MCF 10A (cell line): ENCODE measurements at regions not wholly inside any gene's neighbourhood (a gene's known extent, or its start where the extent isn't known, plus 50 kb on each side); places are given as distances from the start of the nearest gene placed in this dataset.
"Not testable (repeated sequence)": the region's sequence is repeated elsewhere in the genome, so short reads cannot be mapped to it uniquely, and the experiment has no call there.

ENCODE experiments used
- BruUV-seq: library from RNA; stranded (reverse); fragments of 400-500 nt; replicated peaks from 2 replicates; lab custom pipeline; 2021; lab: Mats Ljungman, UMichigan
- CTCF ChIA-PET: fragments of 300-600 bp; sonication (Branson Sonifier 250); formaldehyde crosslinking; extraction: SDS; loops from one replicate; lab custom pipeline; 2021; ENCODE audit warnings: antibody characterized with exemption, inconsistent platforms; lab: Yijun Ruan, JAX
- POLR2A ChIA-PET: fragments of 300-600, 350-650 bp; sonication (Branson Sonifier 250); formaldehyde crosslinking; extraction: SDS; loops from one replicate; lab custom pipeline; 2020; ENCODE audit warnings: antibody characterized with exemption, inconsistent platforms; lab: Yijun Ruan, JAX
- DNase-seq: peaks from one replicate; pipeline ENCODE4 v3.0.0-alpha.2; 2018; ENCODE audit not compliant: unreplicated experiment
- H3K27ac Mint-ChIP-seq: one replicate; pipeline ENCODE4 v1.8.0; 2022; ENCODE audit warnings: mild to moderate bottlenecking, low read depth, mixed read lengths; ENCODE audit not compliant: unreplicated experiment
- H3K27me3 Mint-ChIP-seq: one replicate; pipeline ENCODE4 v1.8.0; 2022; ENCODE audit warnings: mixed read lengths; ENCODE audit not compliant: insufficient read depth, unreplicated experiment
- H3K36me3 Mint-ChIP-seq: one replicate; pipeline ENCODE4 v1.8.0; 2022; ENCODE audit warnings: mild to moderate bottlenecking, moderate library complexity, mixed read lengths; ENCODE audit not compliant: insufficient read depth, unreplicated experiment
- H3K4me1 Mint-ChIP-seq: one replicate; pipeline ENCODE4 v1.8.0; 2022; ENCODE audit warnings: mixed read lengths; ENCODE audit not compliant: insufficient read depth, unreplicated experiment
- H3K4me3 Mint-ChIP-seq: one replicate; pipeline ENCODE4 v1.8.0; 2022; ENCODE audit warnings: mild to moderate bottlenecking, moderate library complexity, mixed read lengths; ENCODE audit not compliant: unreplicated experiment
- H3K9me3 Mint-ChIP-seq: one replicate; pipeline ENCODE4 v1.8.0; 2022; ENCODE audit warnings: mixed read lengths; ENCODE audit not compliant: unreplicated experiment
- intact Hi-C: fragments of 100-400 bp; cut with micrococcal nuclease; formaldehyde crosslinking; loops from 2 replicates; pipeline ENCODE4 v1.14.1; 2022
- TF ChIP-seq, protein P1 (sequence below): fragments of 200-600 bp; IDR thresholded peaks from one replicate; pipeline ENCODE4 v1.8.0; 2022; ENCODE audit warnings: antibody characterized with exemption, mild to moderate bottlenecking; ENCODE audit not compliant: unreplicated experiment

DNA sequence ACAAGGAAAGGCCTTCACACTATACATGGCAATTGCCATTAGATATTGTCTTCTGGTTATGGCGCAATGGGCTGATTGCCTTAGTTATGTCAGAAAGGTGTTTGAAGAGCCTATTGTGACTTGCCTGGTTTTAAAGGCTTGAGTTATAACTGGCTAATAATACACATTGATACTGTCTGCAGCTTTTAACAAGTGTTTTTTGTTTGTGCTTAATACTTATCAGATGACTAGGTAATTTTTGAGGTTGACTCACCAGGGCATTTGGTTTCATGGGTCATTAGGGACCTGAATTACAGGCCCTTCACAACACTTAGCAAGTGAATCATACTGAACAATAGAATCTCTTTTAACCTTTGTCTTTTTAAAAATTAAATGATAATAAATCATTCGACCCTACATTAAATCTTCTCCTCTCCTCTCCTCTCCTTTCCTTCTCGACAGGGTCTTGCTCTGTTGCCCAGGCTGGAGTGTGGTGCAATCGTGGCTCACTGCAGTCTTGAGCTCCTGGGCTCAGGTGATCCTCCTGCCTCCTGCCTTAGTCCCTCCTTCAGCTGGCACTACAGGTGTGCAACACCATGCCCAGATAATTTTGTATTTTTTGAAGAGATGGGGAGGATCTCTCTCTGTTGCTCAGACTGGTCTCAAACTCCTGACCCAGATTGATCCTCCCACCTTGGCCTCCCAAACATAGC, 196.3 kb downstream of the JCAD start:
- H3K27me3 Mint-ChIP-seq: no peaks in the 10 kb centered on the region
- no peak overlapping the region for H3K27ac Mint-ChIP-seq
- DNase-seq: peak; percentile 56
- no peak overlapping the region for H3K4me3 Mint-ChIP-seq
- intact Hi-C loops: no loop called here
- H3K4me1 Mint-ChIP-seq: peaks cover 31% of the 10 kb centered on the region
- ChIA-PET POLR2A (no interaction called here), CTCF (interaction anchor here (0.6 kb wide), 1 partner anchor 140 kb away, joined by 3 read pairs; no protein-coding TSS in a partner anchor)
- no peaks in the 10 kb centered on the region for H3K9me3 Mint-ChIP-seq
- no peaks in the 10 kb centered on the region for H3K36me3 Mint-ChIP-seq
- no TSS peak for BruUV-seq
- TF ChIP-seq, protein P1, sequence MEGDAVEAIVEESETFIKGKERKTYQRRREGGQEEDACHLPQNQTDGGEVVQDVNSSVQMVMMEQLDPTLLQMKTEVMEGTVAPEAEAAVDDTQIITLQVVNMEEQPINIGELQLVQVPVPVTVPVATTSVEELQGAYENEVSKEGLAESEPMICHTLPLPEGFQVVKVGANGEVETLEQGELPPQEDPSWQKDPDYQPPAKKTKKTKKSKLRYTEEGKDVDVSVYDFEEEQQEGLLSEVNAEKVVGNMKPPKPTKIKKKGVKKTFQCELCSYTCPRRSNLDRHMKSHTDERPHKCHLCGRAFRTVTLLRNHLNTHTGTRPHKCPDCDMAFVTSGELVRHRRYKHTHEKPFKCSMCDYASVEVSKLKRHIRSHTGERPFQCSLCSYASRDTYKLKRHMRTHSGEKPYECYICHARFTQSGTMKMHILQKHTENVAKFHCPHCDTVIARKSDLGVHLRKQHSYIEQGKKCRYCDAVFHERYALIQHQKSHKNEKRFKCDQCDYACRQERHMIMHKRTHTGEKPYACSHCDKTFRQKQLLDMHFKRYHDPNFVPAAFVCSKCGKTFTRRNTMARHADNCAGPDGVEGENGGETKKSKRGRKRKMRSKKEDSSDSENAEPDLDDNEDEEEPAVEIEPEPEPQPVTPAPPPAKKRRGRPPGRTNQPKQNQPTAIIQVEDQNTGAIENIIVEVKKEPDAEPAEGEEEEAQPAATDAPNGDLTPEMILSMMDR: no peak

DNA sequence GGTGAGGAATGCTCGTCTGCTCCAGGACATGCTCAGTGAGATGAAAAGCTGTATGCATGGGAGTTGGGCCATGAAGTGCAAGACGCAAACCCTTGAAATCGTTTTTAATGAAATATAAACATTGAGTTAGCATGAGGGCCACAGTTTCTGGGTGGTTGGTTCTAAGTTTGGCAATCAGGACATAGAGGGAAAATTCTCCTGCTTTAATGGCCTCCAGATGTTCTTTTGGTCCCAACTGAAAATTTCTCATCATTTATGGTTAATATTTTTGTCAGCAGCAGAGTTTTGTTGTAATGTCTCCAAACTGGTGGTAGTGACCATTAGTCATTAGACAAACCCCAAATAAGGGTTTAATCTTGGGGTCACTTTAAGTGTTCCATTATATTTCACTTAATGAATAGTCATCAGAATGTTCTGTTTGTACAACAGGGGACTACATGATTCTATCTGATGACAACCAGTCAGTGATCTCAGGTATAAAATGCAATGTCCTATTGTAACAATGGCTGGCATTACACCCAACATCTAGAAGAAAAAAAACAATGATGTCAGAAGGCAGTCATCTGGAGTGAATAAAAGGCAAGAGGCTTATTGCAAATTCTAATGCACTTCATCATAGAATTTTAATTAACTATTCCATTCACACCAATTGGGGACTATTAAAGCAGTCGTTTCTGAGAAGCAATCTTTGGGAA, 197.4 kb downstream of the JCAD start:
- no peaks in the 10 kb centered on the region for H3K27me3 Mint-ChIP-seq
- TF ChIP-seq, protein P1: no peak
- H3K36me3 Mint-ChIP-seq: no peaks in the 10 kb centered on the region
- DNase-seq: no peak
- H3K27ac Mint-ChIP-seq: no peak overlapping the region
- CTCF ChIA-PET: interaction anchor here (0.7 kb wide), 1 partner anchor 86 kb away, joined by 3 read pairs; no protein-coding TSS in a partner anchor
- intact Hi-C loops: no loop called here
- H3K4me3 Mint-ChIP-seq: no peak overlapping the region
- H3K4me1 Mint-ChIP-seq: peaks cover 37% of the 10 kb centered on the region
- POLR2A ChIA-PET: interaction anchor here (5.6 kb wide), 1 partner anchor 87 kb away, joined by 52 read pairs; no protein-coding TSS in a partner anchor
- no peaks in the 10 kb centered on the region for H3K9me3 Mint-ChIP-seq
- no TSS peak for BruUV-seq

DNA sequence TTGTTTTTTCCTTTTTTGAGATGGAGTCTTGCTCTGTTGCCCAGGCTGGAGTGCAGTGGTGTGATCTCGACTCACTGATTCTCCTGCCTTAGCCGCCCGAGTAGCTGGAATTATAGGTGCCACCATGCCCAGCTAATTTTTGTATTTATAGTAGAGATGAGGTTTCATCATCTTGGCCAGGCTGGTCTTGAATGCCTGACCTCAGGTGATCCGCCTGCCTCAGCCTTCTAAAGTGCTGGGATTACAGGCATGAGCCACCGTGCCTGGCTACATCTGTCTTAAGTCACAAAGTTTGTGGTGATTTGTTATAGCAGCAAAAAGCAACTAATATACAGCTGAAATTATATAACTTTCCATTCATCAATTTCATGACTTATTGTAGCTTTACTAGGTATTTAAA, 198.2 kb downstream of the JCAD start:
- intact Hi-C loops, BruUV-seq, H3K36me3 Mint-ChIP-seq, H3K4me3 Mint-ChIP-seq, DNase-seq, H3K27ac Mint-ChIP-seq, H3K9me3 Mint-ChIP-seq, H3K27me3 Mint-ChIP-seq: not testable (repeated sequence)
- peaks cover 37% of the 10 kb centered on the region for H3K4me1 Mint-ChIP-seq
- POLR2A ChIA-PET: interaction anchor here (1.3 to 5.6 kb wide), 2 partner anchors 88 to 242 kb away, joined by 3 to 52 read pairs; no protein-coding TSS in a partner anchor
- CTCF ChIA-PET: interaction anchor here (0.6 kb wide), 1 partner anchor 430 kb away, joined by 3 read pairs; no protein-coding TSS in a partner anchor

DNA sequence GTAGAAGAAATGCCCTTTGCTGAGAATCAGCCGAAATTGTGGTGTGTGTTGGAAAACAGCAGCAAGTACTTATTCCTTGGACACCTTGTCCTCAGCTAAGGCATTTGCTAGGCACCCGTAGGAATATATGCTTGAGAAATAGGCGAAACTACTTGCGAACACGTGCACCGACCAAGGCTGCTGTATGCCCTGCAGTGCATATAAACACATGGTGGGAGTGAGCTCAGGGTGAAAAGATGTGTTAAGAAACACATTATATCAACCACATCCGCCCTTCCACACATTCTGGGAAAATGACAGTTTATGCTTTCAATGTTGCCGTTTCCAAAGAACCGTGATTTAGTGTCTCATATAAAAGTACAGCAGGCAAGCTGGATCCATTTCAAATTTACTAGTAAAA, 199.2 kb downstream of the JCAD start:
- CTCF ChIA-PET: interaction anchor here (0.6 to 2.1 kb wide), 2 partner anchors 87 to 498 kb away, joined by 3 to 6 read pairs; no protein-coding TSS in a partner anchor
- H3K4me3 Mint-ChIP-seq: no peak overlapping the region
- TF ChIP-seq, protein P1: no peak
- H3K27me3 Mint-ChIP-seq: no peaks in the 10 kb centered on the region
- POLR2A ChIA-PET: interaction anchor here (0.7 to 5.6 kb wide), 3 partner anchors 89 to 241 kb away, joined by 3 to 52 read pairs (median 3); no protein-coding TSS in a partner anchor
- no TSS peak for BruUV-seq
- H3K9me3 Mint-ChIP-seq: no peaks in the 10 kb centered on the region
- H3K4me1 Mint-ChIP-seq: peaks cover 42% of the 10 kb centered on the region
- DNase-seq: peak; percentile 78
- H3K27ac Mint-ChIP-seq: peak overlapping the region; percentile 79
- intact Hi-C loops: no loop called here
- no peaks in the 10 kb centered on the region for H3K36me3 Mint-ChIP-seq
